Adrenal gland (tissue), 9 donors: ENCODE measurements at regions not wholly inside any gene's neighbourhood (a gene's known extent, or its start where the extent isn't known, plus 50 kb on each side); places are given as distances from the start of the nearest gene placed in this dataset.

Experiments
- DNase-seq, 7 donors: peaks; one replicate each; pipeline ENCODE4 v3.0.0-alpha.2; 2019 to 2020
- H3K27ac ChIP-seq, 5 donors: fragments of 200-600 bp; sonication (generic) in 4 of 5; 1 replicate in 3 of 5; 2 replicates in 2 of 5; pipeline versions ENCODE4 v1.5.1 to v1.8.0; 2016 to 2020; ENCODE audit warnings: mild to moderate bottlenecking in 1 of 5
- H3K27me3 ChIP-seq: fragments of 200-600 bp; 2 replicates; pipeline ENCODE4 v1.8.0; 2021
- H3K36me3 ChIP-seq, 2 donors: fragments of 200-600 bp; replicated peaks in 1 of 2; 1 replicate in 1 of 2; 2 replicates in 1 of 2; pipeline versions ENCODE4 v1.5.1 to v1.8.0; 2018 to 2022
- H3K4me1 ChIP-seq, 2 donors: fragments of 200-600 bp; replicated peaks in 1 of 2; 1 replicate in 1 of 2; 2 replicates in 1 of 2; pipeline versions ENCODE4 v1.5.1 to v1.8.0; 2018 to 2021
- H3K4me3 ChIP-seq, 4 donors: fragments of 200-600 bp; sonication (generic) in 3 of 4; one replicate each; pipeline ENCODE4 v1.5.1; 2016 to 2018
- H3K9me3 ChIP-seq, 3 donors: fragments of 200-600 bp; sonication (generic) in 1 of 3; replicated peaks in 1 of 3; 1 replicate in 2 of 3; 2 replicates in 1 of 3; pipeline versions ENCODE4 v1.5.1 to v1.8.0; 2016 to 2021
- POLR2A ChIP-seq, 2 donors: fragments of 450-650 bp; IDR thresholded peaks; one replicate each; pipeline ENCODE4 v1.6.1; 2017; ENCODE audit warnings: antibody characterized with exemption in 2 of 2, mild to moderate bottlenecking in 2 of 2, moderate library complexity in 1 of 2
- WGBS, 4 donors: extraction: QIAGEN DNeasy Blood & Tissue Kit in 2 of 4; methylation state at CpG; one replicate each; pipeline versions ENCODE4 v1.1.5 to v1.1.7; 2013 to 2017; 5-methylcytosine and 5-hydroxymethylcytosine counted together
- intact Hi-C, 2 donors: fragments of 100-400 bp; cut with DNase I; formaldehyde crosslinking; loops; one replicate each; pipeline versions ENCODE4 v1.14.1 to v1.15.0; 2022 to 2023
- TF ChIP-seq, protein P1 (sequence below), 6 experiments: fragments of 450-650 bp in 4 of 6; fragments of 200-600 bp in 2 of 6; sonication (generic) in 1 of 6; IDR thresholded peaks; 1 replicate in 5 of 6; 2 replicates in 1 of 6; pipeline versions ENCODE4 v1.5.1 to v1.8.0; 2016 to 2021; ENCODE audit warnings: antibody characterized with exemption in 6 of 6, mild to moderate bottlenecking in 2 of 6, moderate library complexity in 1 of 6
- donor health status: healthy with polysubstance abuse.
- donor health status: Bipolar disorder and iron deficiency.
- donor health status: DM: yes; HTN: yes; CAD: no.
- donor health status: DM: no; HTN: no; CAD: no.
- donor health status: DM: no; HTN: no; CAD: no.

- 56 to 77% (median 61%) methylated on average over 2 of the region's 2 CpGs for WGBS, 4 donors
- DNase-seq = no peak
- H3K9me3 ChIP-seq = no peaks in the 10 kb centered on the region
- intact Hi-C loops = no loop called here
- H3K4me3 ChIP-seq = no peak overlapping the region
- no peak overlapping the region for H3K27ac ChIP-seq
- no peaks in the 10 kb centered on the region for H3K36me3 ChIP-seq
- H3K27me3 ChIP-seq = no peaks in the 10 kb centered on the region
- TF ChIP-seq POLR2A (IDR thresholded peaks at IDR 0.05) = no peak
- TF ChIP-seq, protein P1, sequence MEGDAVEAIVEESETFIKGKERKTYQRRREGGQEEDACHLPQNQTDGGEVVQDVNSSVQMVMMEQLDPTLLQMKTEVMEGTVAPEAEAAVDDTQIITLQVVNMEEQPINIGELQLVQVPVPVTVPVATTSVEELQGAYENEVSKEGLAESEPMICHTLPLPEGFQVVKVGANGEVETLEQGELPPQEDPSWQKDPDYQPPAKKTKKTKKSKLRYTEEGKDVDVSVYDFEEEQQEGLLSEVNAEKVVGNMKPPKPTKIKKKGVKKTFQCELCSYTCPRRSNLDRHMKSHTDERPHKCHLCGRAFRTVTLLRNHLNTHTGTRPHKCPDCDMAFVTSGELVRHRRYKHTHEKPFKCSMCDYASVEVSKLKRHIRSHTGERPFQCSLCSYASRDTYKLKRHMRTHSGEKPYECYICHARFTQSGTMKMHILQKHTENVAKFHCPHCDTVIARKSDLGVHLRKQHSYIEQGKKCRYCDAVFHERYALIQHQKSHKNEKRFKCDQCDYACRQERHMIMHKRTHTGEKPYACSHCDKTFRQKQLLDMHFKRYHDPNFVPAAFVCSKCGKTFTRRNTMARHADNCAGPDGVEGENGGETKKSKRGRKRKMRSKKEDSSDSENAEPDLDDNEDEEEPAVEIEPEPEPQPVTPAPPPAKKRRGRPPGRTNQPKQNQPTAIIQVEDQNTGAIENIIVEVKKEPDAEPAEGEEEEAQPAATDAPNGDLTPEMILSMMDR (IDR thresholded peaks at IDR 0.05) = no peak
- H3K4me1 ChIP-seq = no peaks in the 10 kb centered on the region
Observed at GRCh38 chr17:71935341-71935740, 185.5 kb upstream of the SOX9 start.

- Histone ChIP-seq H3K9me3 (no peaks in the 10 kb centered on the region), H3K27me3 (no peaks in the 10 kb centered on the region), H3K4me1 (no peaks in the 10 kb centered on the region), H3K27ac (no peak overlapping the region), H3K36me3 (no peaks in the 10 kb centered on the region), H3K4me3 (no peak overlapping the region)
- intact Hi-C loops = no loop called here
- WGBS, 4 donors = 76 to 80% (median 79%) methylated on average over 2 of the region's 2 CpGs
- no peak for DNase-seq
- no peak for TF ChIP-seq POLR2A (IDR thresholded peaks at IDR 0.05)
- TF ChIP-seq, protein P1 (IDR thresholded peaks at IDR 0.05) = no peak
Observed at GRCh38 chr17:71936977-71937376, 183.8 kb upstream of the SOX9 start.

DNA sequence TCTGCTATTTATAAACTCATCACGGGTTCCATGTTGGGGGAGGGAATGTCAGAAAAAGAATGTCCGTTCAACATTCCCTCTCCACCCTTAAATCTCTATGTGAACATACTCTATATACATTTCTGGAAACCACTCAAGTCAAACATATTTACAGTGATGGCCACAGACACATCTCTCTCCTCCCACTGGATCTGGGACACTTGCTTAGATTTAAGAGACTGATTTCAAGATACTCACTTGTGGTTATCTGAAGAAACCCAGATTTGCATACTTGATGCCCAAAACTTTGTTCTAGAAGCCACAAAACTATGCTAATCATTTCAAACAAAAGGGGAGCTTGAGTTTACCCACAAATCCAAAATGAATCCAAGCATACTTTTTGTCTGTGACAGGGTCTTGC, 182.9 kb upstream of the SOX9 start:
- no peak overlapping the region for H3K4me3 ChIP-seq
- TF ChIP-seq POLR2A (IDR thresholded peaks at IDR 0.05) = no peak
- TF ChIP-seq, protein P1 (IDR thresholded peaks at IDR 0.05) = no peak
- H3K36me3 ChIP-seq = no peaks in the 10 kb centered on the region
- intact Hi-C loops = no loop called here
- 58 to 81% (median 68%) methylated on average over 2 of the region's 2 CpGs for WGBS, 4 donors
- no peak for DNase-seq
- no peaks in the 10 kb centered on the region for H3K9me3 ChIP-seq
- H3K27me3 ChIP-seq = no peaks in the 10 kb centered on the region
- H3K4me1 ChIP-seq = no peaks in the 10 kb centered on the region
- no peak overlapping the region for H3K27ac ChIP-seq

DNA sequence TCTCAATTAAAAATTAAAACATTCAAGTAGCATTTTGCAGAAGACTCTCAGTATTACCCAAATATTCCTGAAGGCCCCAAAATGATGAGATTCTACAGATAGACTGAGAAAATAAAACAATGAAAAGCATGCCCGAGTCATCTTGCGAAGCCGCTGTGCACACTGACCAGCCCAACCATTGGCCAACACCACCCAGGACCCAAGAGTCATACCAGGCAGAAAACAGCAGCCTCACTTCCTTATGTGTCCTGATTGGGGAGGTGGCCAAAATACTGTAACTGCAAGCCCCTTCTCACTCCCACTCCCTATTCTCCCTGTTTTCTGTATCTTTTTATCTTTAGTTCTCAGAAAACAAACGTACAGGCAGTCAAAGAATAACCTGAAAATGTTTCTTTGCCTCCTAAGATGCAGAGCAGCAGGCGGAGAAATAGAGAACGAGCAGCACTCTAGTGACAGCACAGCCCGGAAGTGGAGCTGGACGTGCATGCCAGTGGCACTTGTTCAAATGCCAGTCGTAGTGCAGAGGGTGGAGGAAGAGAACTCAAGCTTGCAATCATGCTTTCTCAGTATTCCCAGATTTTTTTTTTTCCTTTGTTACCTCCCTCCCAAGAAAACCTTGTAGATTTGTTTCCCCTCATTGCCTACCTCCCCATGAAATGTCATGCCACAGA, 182.3 kb upstream of the SOX9 start:
- Histone ChIP-seq H3K4me1 (no peaks in the 10 kb centered on the region), H3K4me3 (no peak overlapping the region), H3K9me3 (no peaks in the 10 kb centered on the region), H3K36me3 (no peaks in the 10 kb centered on the region), H3K27me3 (no peaks in the 10 kb centered on the region), H3K27ac (no peak overlapping the region)
- TF ChIP-seq, protein P1 (IDR thresholded peaks at IDR 0.05) = no peak
- TF ChIP-seq POLR2A (IDR thresholded peaks at IDR 0.05) = no peak
- intact Hi-C loops = no loop called here
- 76 to 82% (median 79%) methylated on average over 9 of the region's 9 CpGs for WGBS, 4 donors
- DNase-seq = no peak
